ENCODE measurements at regions not wholly inside any gene's neighbourhood (a gene's known extent, or its start where the extent isn't known, plus 50 kb on each side); places are given as distances from the start of the nearest gene placed in this dataset.
"Not testable (repeated sequence)": the region's sequence is repeated elsewhere in the genome, so short reads cannot be mapped to it uniquely, and the experiment has no call there.

DNA sequence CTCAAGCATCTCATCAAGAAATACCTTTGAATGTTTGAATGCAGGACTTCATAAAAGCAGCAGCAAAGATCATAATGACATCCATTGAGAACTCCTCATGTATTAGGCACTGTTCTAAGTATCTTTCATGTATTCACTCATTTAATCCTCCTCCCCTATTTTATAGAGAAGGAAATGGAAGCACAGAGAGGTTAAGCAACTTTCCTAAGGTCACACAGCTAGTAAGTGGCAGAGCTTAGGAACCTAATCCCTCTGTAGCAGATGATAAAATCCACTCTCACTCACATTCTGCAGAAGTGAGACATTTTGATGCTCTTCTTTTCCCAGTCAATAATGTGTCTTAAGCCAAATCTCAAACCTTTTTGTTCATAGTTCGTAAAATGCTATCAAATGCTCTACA is 350.8 kb upstream of the C16orf82 start:
- TF ChIP-seq, protein P1, sequence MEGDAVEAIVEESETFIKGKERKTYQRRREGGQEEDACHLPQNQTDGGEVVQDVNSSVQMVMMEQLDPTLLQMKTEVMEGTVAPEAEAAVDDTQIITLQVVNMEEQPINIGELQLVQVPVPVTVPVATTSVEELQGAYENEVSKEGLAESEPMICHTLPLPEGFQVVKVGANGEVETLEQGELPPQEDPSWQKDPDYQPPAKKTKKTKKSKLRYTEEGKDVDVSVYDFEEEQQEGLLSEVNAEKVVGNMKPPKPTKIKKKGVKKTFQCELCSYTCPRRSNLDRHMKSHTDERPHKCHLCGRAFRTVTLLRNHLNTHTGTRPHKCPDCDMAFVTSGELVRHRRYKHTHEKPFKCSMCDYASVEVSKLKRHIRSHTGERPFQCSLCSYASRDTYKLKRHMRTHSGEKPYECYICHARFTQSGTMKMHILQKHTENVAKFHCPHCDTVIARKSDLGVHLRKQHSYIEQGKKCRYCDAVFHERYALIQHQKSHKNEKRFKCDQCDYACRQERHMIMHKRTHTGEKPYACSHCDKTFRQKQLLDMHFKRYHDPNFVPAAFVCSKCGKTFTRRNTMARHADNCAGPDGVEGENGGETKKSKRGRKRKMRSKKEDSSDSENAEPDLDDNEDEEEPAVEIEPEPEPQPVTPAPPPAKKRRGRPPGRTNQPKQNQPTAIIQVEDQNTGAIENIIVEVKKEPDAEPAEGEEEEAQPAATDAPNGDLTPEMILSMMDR (IDR thresholded peaks at IDR 0.05; ENCODE audit: low read depth, low read length), result no peak
- no peak overlapping the region for H3K4me3 ChIP-seq (ENCODE audit: low read depth, low read length)

DNA sequence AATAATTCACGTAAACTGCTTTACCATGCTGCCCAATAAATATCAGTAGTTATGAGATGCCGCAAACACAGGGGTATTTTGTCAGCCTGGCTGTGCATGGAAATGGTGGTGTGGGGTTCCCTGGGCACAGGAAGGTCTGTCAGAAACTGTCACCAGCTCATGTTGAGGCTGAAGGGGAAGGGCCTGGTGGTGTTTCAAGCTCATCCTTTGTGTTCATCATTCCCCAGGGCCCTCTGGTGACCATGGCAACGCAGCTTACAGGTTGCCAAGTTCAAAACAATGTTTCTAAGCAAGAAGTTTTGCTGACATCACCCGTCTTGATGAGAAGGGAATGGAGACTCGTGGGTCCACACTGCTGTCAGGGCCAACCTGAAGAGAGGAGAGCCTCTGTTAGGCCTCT is 348.9 kb upstream of the C16orf82 start:
- H3K4me3 ChIP-seq (ENCODE audit: low read depth, low read length), result no peak overlapping the region
- TF ChIP-seq, protein P1 (IDR thresholded peaks at IDR 0.05; ENCODE audit: low read depth, low read length), result no peak

DNA sequence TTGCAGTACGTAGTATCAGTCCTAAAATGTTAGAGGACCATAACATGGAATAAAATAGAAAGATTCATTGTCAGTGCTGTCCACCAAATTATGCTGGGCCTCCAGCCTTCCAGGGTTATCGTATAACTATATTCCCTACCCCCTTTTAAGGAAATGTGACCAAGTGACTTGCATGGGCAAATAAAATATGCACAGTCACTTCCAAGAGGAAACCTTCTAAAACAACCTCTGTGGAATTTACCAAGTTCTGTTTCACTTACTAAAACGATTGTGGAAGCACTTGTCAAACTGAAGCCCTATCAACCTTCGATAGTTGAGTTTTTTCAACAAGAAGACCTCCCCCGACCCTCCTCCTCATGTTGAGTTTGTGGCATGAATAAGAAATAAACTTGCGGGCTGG is 345.4 kb upstream of the C16orf82 start:
- TF ChIP-seq, protein P1 (IDR thresholded peaks at IDR 0.05; ENCODE audit: low read depth, low read length), result no peak
- no peak overlapping the region for H3K4me3 ChIP-seq (ENCODE audit: low read depth, low read length)

DNA sequence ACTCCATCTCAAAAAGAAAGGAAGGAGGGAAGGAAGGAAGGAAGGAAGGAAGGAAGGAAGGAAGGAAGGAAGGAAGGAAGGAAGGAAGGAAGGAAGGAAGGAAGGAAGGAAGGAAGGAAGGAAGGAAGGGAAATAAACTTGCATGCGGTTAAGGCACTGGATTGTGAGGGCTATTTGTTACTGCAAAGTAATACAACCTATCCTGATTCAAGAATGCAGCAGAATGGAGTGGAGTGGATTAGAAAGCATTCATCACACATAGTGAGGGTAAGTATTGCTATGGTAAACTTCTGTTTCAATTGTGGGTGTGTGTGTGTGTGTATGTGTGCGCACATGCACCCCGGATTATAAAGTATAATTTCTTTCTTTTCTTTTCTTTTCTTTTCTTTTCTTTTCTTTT is 344.8 kb upstream of the C16orf82 start:
- not testable (repeated sequence) for H3K4me3 ChIP-seq (ENCODE audit: low read depth, low read length)

DNA sequence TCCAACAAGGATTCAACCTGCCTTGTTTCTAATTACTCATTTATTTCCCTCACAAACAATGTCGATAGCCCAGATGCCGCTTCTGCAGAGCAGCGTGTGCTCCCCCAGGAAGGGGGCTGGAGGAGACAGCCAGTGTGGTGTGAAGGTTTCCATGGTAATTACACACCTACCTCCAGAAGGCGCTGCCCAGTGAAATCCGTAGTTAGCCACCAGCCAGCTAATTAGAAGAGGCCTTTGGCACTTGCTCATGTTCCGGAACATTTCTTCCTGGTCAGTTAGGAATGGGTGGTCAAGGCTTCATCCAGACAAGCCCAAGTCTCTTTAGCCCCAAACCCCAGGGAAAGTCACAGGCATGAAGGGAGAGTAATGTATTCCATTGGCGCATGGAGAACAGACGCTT is 342.5 kb upstream of the C16orf82 start:
- TF ChIP-seq, protein P1 (IDR thresholded peaks at IDR 0.05; ENCODE audit: low read depth, low read length), result no peak
- no peak overlapping the region for H3K4me3 ChIP-seq (ENCODE audit: low read depth, low read length)

DNA sequence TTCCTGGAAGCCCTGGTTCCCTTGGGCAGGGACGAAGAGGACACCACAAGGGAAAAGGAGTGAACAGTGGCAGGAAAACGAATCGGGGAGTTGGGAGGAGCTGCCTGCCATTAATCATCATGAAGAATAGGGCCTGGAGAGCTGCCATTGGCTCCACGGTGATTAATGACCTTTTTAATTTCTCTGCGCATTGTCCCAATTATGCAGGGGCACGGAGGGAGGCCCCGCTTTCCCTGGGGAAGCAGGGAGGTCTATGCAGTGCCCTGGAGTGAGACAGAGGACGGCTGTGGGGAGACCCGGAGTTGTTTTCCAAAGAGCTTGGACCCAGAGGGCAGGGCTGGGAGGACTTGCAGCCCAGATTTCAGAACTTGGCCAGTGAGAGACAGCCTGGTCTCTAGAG is 338.9 kb upstream of the C16orf82 start:
- no peak overlapping the region for H3K4me3 ChIP-seq (ENCODE audit: low read depth, low read length)
- TF ChIP-seq, protein P1 (IDR thresholded peaks at IDR 0.05; ENCODE audit: low read depth, low read length), result no peak

DNA sequence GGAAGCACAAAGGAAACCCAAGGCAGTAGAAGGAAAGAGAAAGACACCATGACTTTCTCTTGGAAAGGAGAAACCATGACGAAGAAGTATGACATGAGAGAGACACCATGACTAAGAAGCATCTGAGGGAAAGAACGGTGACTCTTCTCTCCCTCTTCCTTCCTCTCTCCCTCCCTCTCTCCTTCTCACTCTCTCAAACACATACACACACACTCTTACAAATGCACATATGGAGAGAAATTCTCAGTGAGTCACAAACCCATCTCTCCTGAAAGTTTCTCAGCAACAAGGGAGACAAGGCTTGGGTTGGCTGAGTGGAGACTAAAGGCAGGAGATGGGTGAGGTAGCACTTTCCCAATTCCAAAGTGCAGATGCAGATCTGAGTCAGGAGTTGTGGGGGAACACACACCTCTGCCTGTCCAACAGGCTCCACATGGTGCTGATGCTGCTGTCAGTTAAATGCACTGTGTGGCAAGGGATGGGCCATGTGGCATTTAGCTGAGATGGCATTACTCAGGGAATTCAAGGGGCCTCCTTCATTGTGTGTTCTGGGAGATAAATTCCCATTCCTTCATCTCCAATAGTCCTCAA is 336.7 kb upstream of the C16orf82 start:
- H3K4me3 ChIP-seq (ENCODE audit: low read depth, low read length), result no peak overlapping the region
- TF ChIP-seq, protein P1 (IDR thresholded peaks at IDR 0.05; ENCODE audit: low read depth, low read length), result no peak

DNA sequence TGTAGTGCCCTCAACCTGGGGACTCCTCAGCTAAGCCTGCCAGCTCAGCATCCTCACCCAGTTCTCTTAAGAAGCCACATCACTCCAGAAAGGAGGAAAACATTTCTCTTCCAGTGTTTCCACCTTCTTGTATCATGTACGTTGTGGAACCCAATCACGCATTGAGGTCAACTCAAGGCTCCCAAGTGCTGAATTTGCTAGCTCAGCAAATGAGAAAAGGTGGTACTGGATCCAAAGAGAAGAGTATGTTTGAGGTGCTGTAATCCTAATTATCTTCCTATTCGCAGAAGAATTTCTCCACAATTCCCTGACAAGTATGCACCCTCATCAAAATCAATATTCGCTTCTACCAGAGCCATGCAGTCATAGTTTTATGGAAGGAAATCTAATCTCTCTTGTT is 335.0 kb upstream of the C16orf82 start:
- TF ChIP-seq, protein P1 (IDR thresholded peaks at IDR 0.05; ENCODE audit: low read depth, low read length), result no peak
- H3K4me3 ChIP-seq (ENCODE audit: low read depth, low read length), result no peak overlapping the region
